ENCODE measurements at regions not wholly inside any gene's neighbourhood (a gene's known extent, or its start where the extent isn't known, plus 50 kb on each side); places are given as distances from the start of the nearest gene placed in this dataset.

DNA sequence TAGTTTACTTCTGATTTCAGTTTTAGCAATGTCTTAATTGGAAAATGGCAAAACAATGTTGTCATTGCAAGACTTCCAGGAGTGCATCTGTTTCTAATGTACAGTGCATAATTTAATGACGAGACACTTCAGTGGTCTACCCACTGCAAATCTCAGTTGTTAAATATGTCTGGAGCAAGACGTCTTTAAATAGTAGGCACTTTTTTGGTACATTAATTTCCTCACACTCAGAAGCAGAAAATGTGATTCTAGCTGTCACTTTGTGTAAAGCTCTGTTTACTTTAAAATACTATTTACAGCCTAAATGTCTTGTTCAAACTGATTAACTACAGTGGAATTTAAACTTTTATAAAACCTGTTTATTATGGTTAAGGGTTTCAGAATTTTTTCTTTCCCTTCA is 815.5 kb downstream of the TLE1 start:
- no peaks in the 10 kb centered on the region for H3K27me3 ChIP-seq (ENCODE audit: control insufficient read depth in 2 of 2, insufficient read depth in 2 of 2, low read length in 2 of 2)
- H2AFZ ChIP-seq (ENCODE audit: low read depth, low read length), result no peak overlapping the region
- H3K79me2 ChIP-seq (ENCODE audit: control insufficient read depth, insufficient read depth, low read length), result no peaks in the 10 kb centered on the region
- TF ChIP-seq POLR2G (IDR thresholded peaks at IDR 0.05; ENCODE audit: low read depth, low read length), result no peak
- TF ChIP-seq GATAD2B (IDR thresholded peaks at IDR 0.05; ENCODE audit: borderline replicate concordance), result no peak
- H3K9ac ChIP-seq (ENCODE audit: insufficient read depth in 1 of 2, low read depth in 2 of 2, low read length in 2 of 2), result no peak overlapping the region
- no peak overlapping the region for H3K27ac ChIP-seq (ENCODE audit: extremely low read depth, low read depth, low read length)
- H3K4me3 ChIP-seq, result no peak overlapping the region
- intact Hi-C loops (cut with micrococcal nuclease) (no loop called here), in situ Hi-C loops (cut with MboI) (no loop called here)
- ATAC-seq (no peak), FAIRE-seq (no peak), DNase-seq (ENCODE audit: extremely low read depth in 1 of 4, low spot score in 3 of 4) (no peak)
- no TSS peak for BruUV-seq (replicated peaks)
- ChIA-PET POLR2A (no interaction called here), CTCF (ENCODE audit: low intra/inter-chr PET ratio) (no interaction called here)
- no peaks in the 10 kb centered on the region for H4K20me1 ChIP-seq (replicated peaks; ENCODE audit: control insufficient read depth, insufficient read depth, low read length)
- H3K4me2 ChIP-seq (ENCODE audit: insufficient read depth, low read length), result no peak overlapping the region
- H3K36me3 ChIP-seq (ENCODE audit: control insufficient read depth, insufficient read depth, low read length), result no peaks in the 10 kb centered on the region
- H3K4me1 ChIP-seq (replicated peaks in 1 of 2; ENCODE audit: control insufficient read depth in 2 of 2, insufficient read depth in 2 of 2, low read length in 2 of 2), result no peaks in the 10 kb centered on the region
- H3K9me3 ChIP-seq (replicated peaks; ENCODE audit: control insufficient read depth, insufficient read depth, low read depth, low read length), result no peaks in the 10 kb centered on the region
- 0% methylated on average over 2 of the region's 2 CpGs for WGBS (ENCODE audit: insufficient coverage, low coverage, missing lambda C conversion rate)
- H3K9me1 ChIP-seq (ENCODE audit: control insufficient read depth, insufficient read depth, low read length), result no peaks in the 10 kb centered on the region

DNA sequence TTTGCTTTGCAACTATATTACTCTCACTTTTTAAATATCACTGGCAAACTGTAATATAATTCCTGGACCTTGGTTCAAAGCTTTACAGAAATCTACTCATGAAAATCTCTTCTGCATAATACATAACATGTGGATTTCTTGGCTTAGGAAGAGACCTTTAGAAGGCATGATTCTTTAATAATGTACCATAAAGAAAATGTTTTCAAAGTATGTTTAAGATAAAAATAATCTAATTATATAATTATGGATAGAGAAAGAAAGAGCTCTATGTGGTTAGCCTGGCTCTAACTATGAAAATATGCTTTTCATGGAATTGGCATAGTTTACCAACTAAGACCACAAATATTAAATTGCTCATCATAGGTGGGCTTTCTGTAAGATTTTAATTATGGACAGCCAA is 817.8 kb downstream of the TLE1 start:
- no peak overlapping the region for H3K27ac ChIP-seq (ENCODE audit: extremely low read depth, low read depth, low read length)
- no peaks in the 10 kb centered on the region for H4K20me1 ChIP-seq (replicated peaks; ENCODE audit: control insufficient read depth, insufficient read depth, low read length)
- no peaks in the 10 kb centered on the region for H3K9me3 ChIP-seq (replicated peaks; ENCODE audit: control insufficient read depth, insufficient read depth, low read depth, low read length)
- DNase-seq (ENCODE audit: extremely low read depth in 1 of 4, low spot score in 3 of 4) (no peak), FAIRE-seq (no peak), ATAC-seq (no peak)
- no peaks in the 10 kb centered on the region for H3K4me1 ChIP-seq (replicated peaks in 1 of 2; ENCODE audit: control insufficient read depth in 2 of 2, insufficient read depth in 2 of 2, low read length in 2 of 2)
- BruUV-seq (replicated peaks), result no TSS peak
- no peak for TF ChIP-seq ZNF263 (CRISPR knock-in tag; IDR thresholded peaks at IDR 0.05; ENCODE audit: borderline replicate concordance)
- no peak for TF ChIP-seq ZNF431 (CRISPR knock-in tag; IDR thresholded peaks at IDR 0.05)
- TF ChIP-seq GMEB1 (CRISPR knock-in tag; IDR thresholded peaks at IDR 0.05), result no peak
- TF ChIP-seq, protein P1, sequence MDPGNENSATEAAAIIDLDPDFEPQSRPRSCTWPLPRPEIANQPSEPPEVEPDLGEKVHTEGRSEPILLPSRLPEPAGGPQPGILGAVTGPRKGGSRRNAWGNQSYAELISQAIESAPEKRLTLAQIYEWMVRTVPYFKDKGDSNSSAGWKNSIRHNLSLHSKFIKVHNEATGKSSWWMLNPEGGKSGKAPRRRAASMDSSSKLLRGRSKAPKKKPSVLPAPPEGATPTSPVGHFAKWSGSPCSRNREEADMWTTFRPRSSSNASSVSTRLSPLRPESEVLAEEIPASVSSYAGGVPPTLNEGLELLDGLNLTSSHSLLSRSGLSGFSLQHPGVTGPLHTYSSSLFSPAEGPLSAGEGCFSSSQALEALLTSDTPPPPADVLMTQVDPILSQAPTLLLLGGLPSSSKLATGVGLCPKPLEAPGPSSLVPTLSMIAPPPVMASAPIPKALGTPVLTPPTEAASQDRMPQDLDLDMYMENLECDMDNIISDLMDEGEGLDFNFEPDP (CRISPR knock-in tag; IDR thresholded peaks at IDR 0.05), result no peak
- in situ Hi-C loops (cut with MboI) (no loop called here), intact Hi-C loops (cut with micrococcal nuclease) (no loop called here)
- no peaks in the 10 kb centered on the region for H3K9me1 ChIP-seq (ENCODE audit: control insufficient read depth, insufficient read depth, low read length)
- no peaks in the 10 kb centered on the region for H3K27me3 ChIP-seq (ENCODE audit: control insufficient read depth in 2 of 2, insufficient read depth in 2 of 2, low read length in 2 of 2)
- POLR2A ChIA-PET, result no interaction called here
- H3K36me3 ChIP-seq (ENCODE audit: control insufficient read depth, insufficient read depth, low read length), result no peaks in the 10 kb centered on the region
- no peak overlapping the region for H3K4me3 ChIP-seq
- no peak overlapping the region for H3K4me2 ChIP-seq (ENCODE audit: insufficient read depth, low read length)
- no peaks in the 10 kb centered on the region for H3K79me2 ChIP-seq (ENCODE audit: control insufficient read depth, insufficient read depth, low read length)
- no peak overlapping the region for H3K9ac ChIP-seq (ENCODE audit: insufficient read depth in 1 of 2, low read depth in 2 of 2, low read length in 2 of 2)
- CTCF ChIA-PET (ENCODE audit: low intra/inter-chr PET ratio), result no interaction called here
- no peak overlapping the region for H2AFZ ChIP-seq (ENCODE audit: low read depth, low read length)
